Lung (tissue), 11 donors: ENCODE measurements at regions not wholly inside any gene's neighbourhood (a gene's known extent, or its start where the extent isn't known, plus 50 kb on each side); places are given as distances from the start of the nearest gene placed in this dataset.
"Not testable (repeated sequence)": the region's sequence is repeated elsewhere in the genome, so short reads cannot be mapped to it uniquely, and the experiment has no call there.

Source experiments
- ATAC-seq: fragments of 200-7000 bp; cut with Tn5 transposase; one replicate; pipeline ENCODE4 v1.9.1; 2020; ENCODE audit warnings: moderate number of reproducible peaks; ENCODE audit not compliant: insufficient read depth, low FRiP score
- DNase-seq, 3 donors: peaks; one replicate each; pipeline ENCODE4 v3.0.0-alpha.2; 2013 to 2017
- H3K27ac ChIP-seq, 2 donors: one replicate each; pipeline ENCODE4 v1.5.1; 2013; ENCODE audit warnings: mild to moderate bottlenecking in 2 of 2, moderate library complexity in 2 of 2, control low read depth in 1 of 2, inconsistent platforms in 1 of 2, low read depth in 1 of 2, low read length in 1 of 2
- H3K27me3 ChIP-seq, 3 donors: one replicate each; pipeline ENCODE4 v1.5.1; 2013; ENCODE audit warnings: low read length in 2 of 3; ENCODE audit not compliant: control insufficient read depth in 3 of 3, insufficient read depth in 3 of 3
- H3K36me3 ChIP-seq, 4 donors: one replicate each; pipeline ENCODE4 v1.5.1; 2013; ENCODE audit warnings: low read length in 4 of 4, mild to moderate bottlenecking in 1 of 4, moderate library complexity in 1 of 4; ENCODE audit not compliant: control insufficient read depth in 4 of 4, insufficient read depth in 4 of 4
- H3K4me1 ChIP-seq, 5 donors: one replicate each; pipeline ENCODE4 v1.5.1; 2013; ENCODE audit warnings: low read length in 5 of 5, mild to moderate bottlenecking in 2 of 5, moderate library complexity in 1 of 5; ENCODE audit not compliant: control insufficient read depth in 5 of 5, insufficient read depth in 5 of 5
- H3K4me3 ChIP-seq: one replicate; pipeline ENCODE4 v1.5.1; 2013; ENCODE audit warnings: mild to moderate bottlenecking, control low read depth, moderate library complexity
- H3K9ac ChIP-seq, 2 donors: one replicate each; pipeline ENCODE4 v1.5.1; 2013; ENCODE audit warnings: low read length in 2 of 2, control low read depth in 1 of 2; ENCODE audit not compliant: insufficient read depth in 1 of 2
- H3K9me3 ChIP-seq, 4 donors: one replicate each; pipeline ENCODE4 v1.5.1; 2013; ENCODE audit warnings: low read length in 3 of 4, mild to moderate bottlenecking in 1 of 4, moderate library complexity in 1 of 4; ENCODE audit not compliant: control insufficient read depth in 4 of 4, insufficient read depth in 3 of 4
- CTCF ChIP-seq: IDR thresholded peaks from 2 replicates; pipeline ENCODE4 v1.5.1; 2012; ENCODE audit warnings: mild to moderate bottlenecking; ENCODE audit errors: control extremely low read depth, extremely low read depth
- WGBS, 2 donors: extraction: QIAGEN DNeasy Blood & Tissue Kit; methylation state at CpG; one replicate each; pipeline ENCODE4 v1.1.7; 2013; 5-methylcytosine and 5-hydroxymethylcytosine counted together
- donor health status: control.
- donor health status: control.
- donor health status: Bipolar disorder and iron deficiency.
- donor health status: healthy.
- donor health status: DM: yes; HTN: yes; CAD: no.

GRCh38 chr6:121563286-121563685 is 127.8 kb downstream of the GJA1 start:
- Histone ChIP-seq H3K9me3 (peaks cover 0 to 8% (median 5%) of the 10 kb centered on the region in 4 donors), H3K4me3 (no peak overlapping the region), H3K36me3 (no peaks in the 10 kb centered on the region), H3K27me3 (no peaks in the 10 kb centered on the region), H3K4me1 (no peaks in the 10 kb centered on the region), H3K9ac (no peak overlapping the region), H3K27ac (no peak overlapping the region)
- 70 to 84% methylated on average over 1 of the region's 1 CpG for WGBS, 2 donors
- TF ChIP-seq CTCF, result no peak
- DNase-seq (no peak), ATAC-seq (no peak)

GRCh38 chr6:121564529-121564928 is 129.1 kb downstream of the GJA1 start:
- ATAC-seq, H3K27ac ChIP-seq, H3K4me1 ChIP-seq, H3K9ac ChIP-seq, H3K4me3 ChIP-seq, DNase-seq, H3K36me3 ChIP-seq, H3K9me3 ChIP-seq, H3K27me3 ChIP-seq: not testable (repeated sequence)
- WGBS, 2 donors, result 92 to 93% methylated on average over 5 of the region's 5 CpGs

- H3K4me3 ChIP-seq, result no peak overlapping the region
- H3K9me3 ChIP-seq, result peaks cover 0 to 2% (median 0%) of the 10 kb centered on the region in 4 donors
- no peak for DNase-seq
- no peak for ATAC-seq
- no peak for TF ChIP-seq CTCF
- H3K36me3 ChIP-seq, result no peaks in the 10 kb centered on the region
- no peak overlapping the region for H3K27ac ChIP-seq
- H3K4me1 ChIP-seq, result peaks cover 0 to 12% (median 0%) of the 10 kb centered on the region in 5 donors
- H3K9ac ChIP-seq, result no peak overlapping the region
- WGBS, 2 donors, result 83 to 93% methylated on average over 1 of the region's 1 CpG
- H3K27me3 ChIP-seq, result no peaks in the 10 kb centered on the region
Observed at GRCh38 chr6:121571455-121571854, 136.0 kb downstream of the GJA1 start.

- no peak overlapping the region for H3K9ac ChIP-seq
- no peaks in the 10 kb centered on the region for H3K36me3 ChIP-seq
- peaks cover 0 to 12% (median 0%) of the 10 kb centered on the region in 5 donors for H3K4me1 ChIP-seq
- peaks cover 0 to 2% (median 0%) of the 10 kb centered on the region in 4 donors for H3K9me3 ChIP-seq
- no peak for TF ChIP-seq CTCF
- no peaks in the 10 kb centered on the region for H3K27me3 ChIP-seq
- no peak overlapping the region for H3K27ac ChIP-seq
- no peak for DNase-seq
- H3K4me3 ChIP-seq, result no peak overlapping the region
- no peak for ATAC-seq
Observed at GRCh38 chr6:121573481-121573880, 138.0 kb downstream of the GJA1 start.
